ENCODE measurements at regions not wholly inside any gene's neighbourhood (a gene's known extent, or its start where the extent isn't known, plus 50 kb on each side); places are given as distances from the start of the nearest gene placed in this dataset.

DNA sequence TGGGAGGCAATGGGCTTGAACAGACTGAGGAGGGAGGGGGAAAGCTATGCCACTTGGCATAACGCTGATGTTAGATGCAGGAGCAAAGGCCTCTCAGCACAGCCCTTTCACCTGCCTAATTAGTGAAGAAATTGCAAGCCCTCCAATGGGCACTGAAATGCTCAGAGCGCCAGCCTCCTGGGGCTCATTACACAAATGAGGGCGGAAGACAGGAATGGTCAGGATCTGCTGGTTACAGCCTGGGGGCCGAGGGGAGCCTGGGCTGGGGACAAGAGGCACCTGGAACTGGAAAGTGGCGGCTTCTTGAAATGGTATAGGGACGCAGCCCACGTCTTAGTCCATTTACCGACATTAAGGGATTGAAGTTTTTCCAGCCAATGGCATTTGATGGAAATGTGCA is 50.2 kb upstream of the PLET1 start:
- Histone ChIP-seq H3K27ac (ENCODE audit: extremely low read length, insufficient read depth, low read length) (no peak overlapping the region), H3K4me2 (ENCODE audit: low read depth, low read length) (no peak overlapping the region), H3K79me2 (ENCODE audit: insufficient read depth, low read length) (no peaks in the 10 kb centered on the region), H2AFZ (ENCODE audit: low read length) (no peak overlapping the region), H3K4me3 (replicated peaks in 1 of 3; ENCODE audit: insufficient read depth in 1 of 3, low read depth in 2 of 3, low read length in 3 of 3) (no peak overlapping the region), H4K20me1 (ENCODE audit: insufficient read depth, low read length) (no peaks in the 10 kb centered on the region), H3K27me3 (ENCODE audit: control insufficient read depth in 1 of 2, insufficient read depth in 2 of 2, low read length in 2 of 2) (no peaks in the 10 kb centered on the region), H3K4me1 (ENCODE audit: insufficient read depth, low read length) (no peaks in the 10 kb centered on the region), H3K36me3 (replicated peaks in 1 of 2; ENCODE audit: control insufficient read depth in 1 of 2, insufficient read depth in 2 of 2, low read length in 2 of 2) (no peaks in the 10 kb centered on the region), H3K9ac (ENCODE audit: insufficient read depth, low read depth, low read length) (no peak overlapping the region), H3K9me3 (ENCODE audit: low read length) (no peaks in the 10 kb centered on the region)
- FAIRE-seq (no peak), DNase-seq (ENCODE audit: low spot score) (no peak), ATAC-seq (no peak)
- ChIA-PET CTCF (ENCODE audit: low intra/inter-chr PET ratio, low total read pairs) (no interaction called here), POLR2A (no interaction called here)
- in situ Hi-C loops (cut with HindIII; ENCODE audit: extremely low pct_ligation_motif_present, low pct_unique_long_range_greater_than_20kb): no loop called here
- 62% methylated on average over 8 of the region's 8 CpGs for WGBS (ENCODE audit: low lambda C conversion rate)
- intact Hi-C loops (cut with micrococcal nuclease; ENCODE audit: unreplicated experiment): no loop called here
- TF ChIP-seq, protein P1, sequence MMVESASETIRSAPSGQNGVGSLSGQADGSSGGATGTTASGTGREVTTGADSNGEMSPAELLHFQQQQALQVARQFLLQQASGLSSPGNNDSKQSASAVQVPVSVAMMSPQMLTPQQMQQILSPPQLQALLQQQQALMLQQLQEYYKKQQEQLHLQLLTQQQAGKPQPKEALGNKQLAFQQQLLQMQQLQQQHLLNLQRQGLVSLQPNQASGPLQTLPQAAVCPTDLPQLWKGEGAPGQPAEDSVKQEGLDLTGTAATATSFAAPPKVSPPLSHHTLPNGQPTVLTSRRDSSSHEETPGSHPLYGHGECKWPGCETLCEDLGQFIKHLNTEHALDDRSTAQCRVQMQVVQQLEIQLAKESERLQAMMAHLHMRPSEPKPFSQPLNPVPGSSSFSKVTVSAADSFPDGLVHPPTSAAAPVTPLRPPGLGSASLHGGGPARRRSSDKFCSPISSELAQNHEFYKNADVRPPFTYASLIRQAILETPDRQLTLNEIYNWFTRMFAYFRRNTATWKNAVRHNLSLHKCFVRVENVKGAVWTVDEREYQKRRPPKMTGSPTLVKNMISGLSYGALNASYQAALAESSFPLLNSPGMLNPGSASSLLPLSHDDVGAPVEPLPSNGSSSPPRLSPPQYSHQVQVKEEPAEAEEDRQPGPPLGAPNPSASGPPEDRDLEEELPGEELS (CRISPR knock-in tag; IDR thresholded peaks at IDR 0.05): no peak
- TF ChIP-seq, protein P2, sequence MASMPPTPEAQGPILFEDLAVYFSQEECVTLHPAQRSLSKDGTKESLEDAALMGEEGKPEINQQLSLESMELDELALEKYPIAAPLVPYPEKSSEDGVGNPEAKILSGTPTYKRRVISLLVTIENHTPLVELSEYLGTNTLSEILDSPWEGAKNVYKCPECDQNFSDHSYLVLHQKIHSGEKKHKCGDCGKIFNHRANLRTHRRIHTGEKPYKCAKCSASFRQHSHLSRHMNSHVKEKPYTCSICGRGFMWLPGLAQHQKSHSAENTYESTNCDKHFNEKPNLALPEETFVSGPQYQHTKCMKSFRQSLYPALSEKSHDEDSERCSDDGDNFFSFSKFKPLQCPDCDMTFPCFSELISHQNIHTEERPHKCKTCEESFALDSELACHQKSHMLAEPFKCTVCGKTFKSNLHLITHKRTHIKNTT (CRISPR knock-in tag; IDR thresholded peaks at IDR 0.05): no peak
- no peak for TF ChIP-seq ISL2 (CRISPR knock-in tag; IDR thresholded peaks at IDR 0.05)
- TF ChIP-seq ZNF557 (CRISPR knock-in tag; IDR thresholded peaks at IDR 0.05): no peak
- no peak for TF ChIP-seq ZNF775 (CRISPR knock-in tag; IDR thresholded peaks at IDR 0.05; ENCODE audit: borderline replicate concordance)
- no peak for TF ChIP-seq ZNF883 (CRISPR knock-in tag; IDR thresholded peaks at IDR 0.05; ENCODE audit: not compliant biosample characterization)
- TF ChIP-seq ZNF460 (CRISPR knock-in tag; IDR thresholded peaks at IDR 0.05; ENCODE audit: borderline replicate concordance): no peak
- TF ChIP-seq JUNB (CRISPR knock-in tag; IDR thresholded peaks at IDR 0.05; ENCODE audit: borderline replicate concordance): no peak
- TF ChIP-seq, protein P3, sequence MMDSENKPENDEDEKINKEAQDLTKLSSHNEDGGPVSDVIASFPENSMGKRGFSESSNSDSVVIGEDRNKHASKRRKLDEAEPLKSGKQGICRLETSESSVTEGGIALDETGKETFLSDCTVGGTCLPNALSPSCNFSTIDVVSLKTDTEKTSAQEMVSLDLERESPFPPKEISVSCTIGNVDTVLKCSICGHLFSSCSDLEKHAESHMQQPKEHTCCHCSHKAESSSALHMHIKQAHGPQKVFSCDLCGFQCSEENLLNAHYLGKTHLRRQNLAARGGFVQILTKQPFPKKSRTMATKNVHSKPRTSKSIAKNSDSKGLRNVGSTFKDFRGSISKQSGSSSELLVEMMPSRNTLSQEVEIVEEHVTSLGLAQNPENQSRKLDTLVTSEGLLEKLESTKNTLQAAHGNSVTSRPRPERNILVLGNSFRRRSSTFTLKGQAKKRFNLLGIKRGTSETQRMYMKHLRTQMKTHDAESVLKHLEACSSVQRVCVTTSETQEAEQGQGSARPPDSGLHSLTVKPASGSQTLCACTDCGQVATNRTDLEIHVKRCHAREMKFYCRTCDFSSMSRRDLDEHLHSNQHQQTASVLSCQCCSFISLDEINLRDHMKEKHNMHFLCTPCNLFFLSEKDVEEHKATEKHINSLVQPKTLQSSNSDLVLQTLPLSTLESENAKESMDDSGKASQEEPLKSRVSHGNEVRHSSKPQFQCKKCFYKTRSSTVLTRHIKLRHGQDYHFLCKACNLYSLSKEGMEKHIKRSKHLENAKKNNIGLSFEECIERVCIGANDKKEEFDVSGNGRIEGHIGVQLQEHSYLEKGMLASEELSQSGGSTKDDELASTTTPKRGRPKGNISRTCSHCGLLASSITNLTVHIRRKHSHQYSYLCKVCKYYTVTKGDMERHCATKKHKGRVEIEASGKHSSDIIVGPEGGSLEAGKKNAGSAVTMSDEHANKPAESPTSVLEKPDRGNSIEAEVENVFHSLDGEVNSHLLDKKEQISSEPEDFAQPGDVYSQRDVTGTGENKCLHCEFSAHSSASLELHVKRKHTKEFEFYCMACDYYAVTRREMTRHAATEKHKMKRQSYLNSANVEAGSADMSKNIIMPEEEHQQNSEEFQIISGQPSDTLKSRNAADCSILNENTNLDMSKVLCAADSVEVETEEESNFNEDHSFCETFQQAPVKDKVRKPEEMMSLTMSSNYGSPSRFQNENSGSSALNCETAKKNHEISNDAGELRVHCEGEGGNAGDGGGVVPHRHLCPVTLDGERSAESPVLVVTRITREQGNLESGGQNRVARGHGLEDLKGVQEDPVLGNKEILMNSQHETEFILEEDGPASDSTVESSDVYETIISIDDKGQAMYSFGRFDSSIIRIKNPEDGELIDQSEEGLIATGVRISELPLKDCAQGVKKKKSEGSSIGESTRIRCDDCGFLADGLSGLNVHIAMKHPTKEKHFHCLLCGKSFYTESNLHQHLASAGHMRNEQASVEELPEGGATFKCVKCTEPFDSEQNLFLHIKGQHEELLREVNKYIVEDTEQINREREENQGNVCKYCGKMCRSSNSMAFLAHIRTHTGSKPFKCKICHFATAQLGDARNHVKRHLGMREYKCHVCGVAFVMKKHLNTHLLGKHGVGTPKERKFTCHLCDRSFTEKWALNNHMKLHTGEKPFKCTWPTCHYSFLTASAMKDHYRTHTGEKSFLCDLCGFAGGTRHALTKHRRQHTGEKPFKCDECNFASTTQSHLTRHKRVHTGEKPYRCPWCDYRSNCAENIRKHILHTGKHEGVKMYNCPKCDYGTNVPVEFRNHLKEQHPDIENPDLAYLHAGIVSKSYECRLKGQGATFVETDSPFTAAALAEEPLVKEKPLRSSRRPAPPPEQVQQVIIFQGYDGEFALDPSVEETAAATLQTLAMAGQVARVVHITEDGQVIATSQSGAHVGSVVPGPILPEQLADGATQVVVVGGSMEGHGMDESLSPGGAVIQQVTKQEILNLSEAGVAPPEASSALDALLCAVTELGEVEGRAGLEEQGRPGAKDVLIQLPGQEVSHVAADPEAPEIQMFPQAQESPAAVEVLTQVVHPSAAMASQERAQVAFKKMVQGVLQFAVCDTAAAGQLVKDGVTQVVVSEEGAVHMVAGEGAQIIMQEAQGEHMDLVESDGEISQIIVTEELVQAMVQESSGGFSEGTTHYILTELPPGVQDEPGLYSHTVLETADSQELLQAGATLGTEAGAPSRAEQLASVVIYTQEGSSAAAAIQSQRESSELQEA (CRISPR knock-in tag; IDR thresholded peaks at IDR 0.05; ENCODE audit: not compliant biosample characterization): no peak
- no peak for TF ChIP-seq REXO4 (CRISPR knock-in tag; IDR thresholded peaks at IDR 0.05; ENCODE audit: borderline replicate concordance)
- TF ChIP-seq AGO2 (optimal IDR thresholded peaks at IDR 0.05; ENCODE audit: low read depth, low read length): no peak
- TF ChIP-seq ZNF598 (CRISPR knock-in tag; IDR thresholded peaks at IDR 0.05; ENCODE audit: borderline replicate concordance): no peak
- TF ChIP-seq ARNT2 (CRISPR knock-in tag; IDR thresholded peaks at IDR 0.05; ENCODE audit: low read depth): no peak
- BruUV-seq (replicated peaks): no TSS peak

Data from HepG2 (cell line).